IMR-90 (cell line): ENCODE measurements at regions not wholly inside any gene's neighbourhood (a gene's known extent, or its start where the extent isn't known, plus 50 kb on each side); places are given as distances from the start of the nearest gene placed in this dataset.

Experiments
- ATAC-seq: fragments of 200-7000 bp; cut with Tn5 transposase; 2 replicates; pipeline ENCODE4 v1.9.1; 2020; ENCODE audit warnings: low read depth, mild to moderate bottlenecking, moderate library complexity
- BruUV-seq: library from RNA; stranded (reverse); fragments of 400-500 nt; replicated peaks from 2 replicates; lab custom pipeline; 2021; lab: Mats Ljungman, UMichigan
- CTCF ChIA-PET: fragments of 300-600 bp; formaldehyde crosslinking; extraction: SDS; loops from one replicate; lab custom pipeline; 2021; ENCODE audit warnings: antibody characterized with exemption; lab: Yijun Ruan, JAX
- POLR2A ChIA-PET: fragments of 300-600 bp; sonication (Branson Sonifier 250); formaldehyde crosslinking; loops from one replicate; lab custom pipeline; 2022; ENCODE audit warnings: antibody characterized with exemption; ENCODE audit not compliant: unreplicated experiment; lab: Charles Lee
- DNase-seq: peaks from one replicate; pipeline ENCODE4 v3.0.0; 2013
- H2AFZ ChIP-seq: replicated peaks from 2 replicates; pipeline ENCODE3; 2013; ENCODE audit warnings: low read length, mild to moderate bottlenecking; ENCODE audit not compliant: poor library complexity
- H2AK5ac ChIP-seq: 2 replicates; pipeline ENCODE4 v1.6.1; 2013; ENCODE audit warnings: low read depth, low read length, inconsistent platforms
- H2AK9ac ChIP-seq: replicated peaks from 2 replicates; pipeline ENCODE3; 2013; ENCODE audit warnings: mild to moderate bottlenecking, low read depth, low read length, moderate library complexity; ENCODE audit not compliant: poor library complexity
- H2BK120ac ChIP-seq: 2 replicates; pipeline ENCODE4 v1.6.1; 2013; ENCODE audit warnings: low read depth, low read length, inconsistent platforms
- H2BK15ac ChIP-seq: 3 replicates; pipeline ENCODE4 v1.6.1; 2013; ENCODE audit warnings: low read depth, low read length, inconsistent platforms
- H2BK20ac ChIP-seq: 2 replicates; pipeline ENCODE4 v1.6.1; 2013; ENCODE audit warnings: low read depth, mild to moderate bottlenecking, inconsistent platforms, low read length, moderate library complexity
- H2BK5ac ChIP-seq: 2 replicates; pipeline ENCODE4 v1.6.1; 2013; ENCODE audit warnings: mild to moderate bottlenecking, low read depth, low read length, inconsistent platforms; ENCODE audit not compliant: poor library complexity, severe bottlenecking
- H3K14ac ChIP-seq: replicated peaks from 2 replicates; pipeline ENCODE4 v1.6.1; 2013; ENCODE audit warnings: low read depth, low read length, inconsistent platforms
- H3K18ac ChIP-seq: 2 replicates; pipeline ENCODE4 v1.6.1; 2013; ENCODE audit warnings: low read depth, low read length, control low read depth
- H3K23ac ChIP-seq: 2 replicates; pipeline ENCODE4 v1.6.1; 2013; ENCODE audit warnings: low read depth, low read length, inconsistent platforms
- H3K27ac ChIP-seq: 2 replicates; pipeline ENCODE4 v1.5.1; 2013; ENCODE audit warnings: mild to moderate bottlenecking, control low read depth, low read length; ENCODE audit not compliant: insufficient read depth
- H3K27me3 ChIP-seq: 2 replicates; pipeline ENCODE4 v1.6.1; 2013; ENCODE audit warnings: low read length; ENCODE audit not compliant: control insufficient read depth, insufficient read depth
- H3K36me3 ChIP-seq: 2 replicates; pipeline ENCODE4 v1.6.1; 2013; ENCODE audit warnings: low read length, mixed read lengths; ENCODE audit not compliant: control insufficient read depth, insufficient read depth
- H3K4ac ChIP-seq: 2 replicates; pipeline ENCODE4 v1.6.1; 2013; ENCODE audit warnings: low read depth, low read length, inconsistent platforms
- H3K4me1 ChIP-seq: 2 replicates; pipeline ENCODE4 v1.6.1; 2013; ENCODE audit warnings: low read length, mixed read lengths; ENCODE audit not compliant: control insufficient read depth, insufficient read depth
- H3K4me2 ChIP-seq: 2 replicates; pipeline ENCODE4 v1.6.1; 2013; ENCODE audit warnings: low read depth, mild to moderate bottlenecking, control low read depth, low read length, moderate library complexity
- H3K4me3 ChIP-seq: 2 replicates; pipeline ENCODE4 v1.5.1; 2013; ENCODE audit warnings: low read depth, mild to moderate bottlenecking, control low read depth, low read length, moderate library complexity; ENCODE audit not compliant: insufficient read depth
- H3K56ac ChIP-seq: 2 replicates; pipeline ENCODE4 v1.6.1; 2013; ENCODE audit warnings: low read length, inconsistent platforms; ENCODE audit not compliant: insufficient read depth; ENCODE audit errors: extremely low read depth
- H3K79me1 ChIP-seq, 2 experiments: 2 replicates each; pipeline ENCODE4 v1.6.1; 2013; ENCODE audit warnings: low read length in 2 of 2, inconsistent platforms in 1 of 2, low read depth in 1 of 2
- H3K9ac ChIP-seq: 2 replicates; pipeline ENCODE4 v1.6.1; 2013; ENCODE audit warnings: low read depth, low read length, control low read depth
- H3K9me1 ChIP-seq: 2 replicates; pipeline ENCODE4 v1.6.1; 2013; ENCODE audit warnings: low read length, inconsistent platforms; ENCODE audit not compliant: insufficient read depth
- H3K9me3 ChIP-seq: 2 replicates; pipeline ENCODE4 v1.6.1; 2013; ENCODE audit warnings: low read length; ENCODE audit not compliant: control insufficient read depth, insufficient read depth
- H4K20me1 ChIP-seq: 2 replicates; pipeline ENCODE4 v1.6.1; 2013; ENCODE audit warnings: low read length, inconsistent platforms; ENCODE audit not compliant: insufficient read depth
- H4K5ac ChIP-seq: 2 replicates; pipeline ENCODE4 v1.6.1; 2013; ENCODE audit warnings: mild to moderate bottlenecking, low read depth, low read length, control low read depth
- H4K8ac ChIP-seq, 2 experiments: 2 replicates each; pipeline ENCODE4 v1.6.1; 2013; ENCODE audit warnings: low read depth in 2 of 2, low read length in 2 of 2, control low read depth in 1 of 2, inconsistent platforms in 1 of 2
- H4K91ac ChIP-seq: 2 replicates; pipeline ENCODE4 v1.6.1; 2013; ENCODE audit warnings: low read depth, low read length, inconsistent platforms; ENCODE audit not compliant: insufficient read depth
- CEBPB ChIP-seq: IDR thresholded peaks from 2 replicates; pipeline ENCODE4 v1.6.1; 2012; ENCODE audit warnings: low read depth, low read length, improper control_type of control experiment
- CHD1 ChIP-seq: IDR thresholded peaks from 2 replicates; pipeline ENCODE4 v1.6.1; 2012; ENCODE audit warnings: low read depth, low read length, improper control_type of control experiment
- CTCF ChIP-seq: conservative IDR thresholded peaks from 2 replicates; pipeline ENCODE4 v1.5.1; 2012; ENCODE audit warnings: mild to moderate bottlenecking, low read depth, low read length, improper control_type of control experiment
- ELK1 ChIP-seq: fragments of 150-350 bp; IDR thresholded peaks from 2 replicates; pipeline ENCODE4 v1.6.1; 2016; ENCODE audit warnings: low read depth, mild to moderate bottlenecking, low read length, moderate library complexity, borderline replicate concordance
- FOS ChIP-seq: fragments of 150-350 bp; IDR thresholded peaks from 2 replicates; pipeline ENCODE4 v1.6.1; 2016; ENCODE audit warnings: low read depth, low read length
- MXI1 ChIP-seq: IDR thresholded peaks from 2 replicates; pipeline ENCODE4 v1.6.1; 2012; ENCODE audit warnings: low read depth, mild to moderate bottlenecking, low read length, moderate library complexity, borderline replicate concordance
- RCOR1 ChIP-seq: IDR thresholded peaks from 2 replicates; pipeline ENCODE4 v1.6.1; 2012; ENCODE audit warnings: mild to moderate bottlenecking, low read length, improper control_type of control experiment; ENCODE audit not compliant: insufficient replicate concordance
- SMC3 ChIP-seq: fragments of 150-350 bp; IDR thresholded peaks from 2 replicates; pipeline ENCODE4 v1.6.1; 2016; ENCODE audit warnings: low read depth, mild to moderate bottlenecking, antibody characterized with exemption, low read length, moderate library complexity
- USF2 ChIP-seq: fragments of 150-350 bp; IDR thresholded peaks from 2 replicates; pipeline ENCODE4 v1.6.1; 2017; ENCODE audit warnings: mild to moderate bottlenecking, antibody characterized with exemption, low read length, low read depth
- WGBS, 2 experiments: methylation state at CpG; one replicate each; pipeline versions ENCODE4 v1.1.5 to v1.1.7; 2013; ENCODE audit warnings: missing lambda C conversion rate in 2 of 2; ENCODE audit not compliant: insufficient read length in 1 of 2; ENCODE audit errors: extremely low coverage in 2 of 2; 5-methylcytosine and 5-hydroxymethylcytosine counted together
- dilution Hi-C: fragments of 300-500 bp; cut with HindIII; formaldehyde crosslinking; loops from one replicate; pipeline ENCODE4 v1.14.3; 2018; ENCODE audit warnings: low sequenced_read_pairs; ENCODE audit not compliant: unreplicated experiment
- in situ Hi-C: fragments of 300-500 bp; cut with MboI; formaldehyde crosslinking; loops from 3 replicates; pipeline ENCODE4 v1.14.3; 2019; ENCODE audit warnings: low sequenced_read_pairs, inconsistent platforms, mixed read lengths
- intact Hi-C: fragments of 100-400 bp; cut with micrococcal nuclease; formaldehyde crosslinking; loops from 2 replicates; pipeline ENCODE4 v1.10.0; 2022

- ChIA-PET POLR2A (no interaction called here), CTCF (no interaction called here)
- Histone ChIP-seq H3K4me3 (no peak overlapping the region), H4K91ac (no peak overlapping the region), H3K56ac (no peak overlapping the region), H2BK15ac (no peak overlapping the region), H2AK9ac (no peak overlapping the region), H2AK5ac (no peak overlapping the region), H3K27me3 (no peaks in the 10 kb centered on the region), H2BK120ac (no peak overlapping the region), H3K9me1 (no peaks in the 10 kb centered on the region), H3K4ac (no peak overlapping the region), H3K18ac (no peak overlapping the region), H4K20me1 (no peaks in the 10 kb centered on the region), H3K36me3 (no peaks in the 10 kb centered on the region), H3K4me1 (no peaks in the 10 kb centered on the region), H3K4me2 (no peak overlapping the region), H4K5ac (no peak overlapping the region), H3K23ac (no peak overlapping the region), H2BK5ac (no peak overlapping the region), H3K27ac (no peak overlapping the region), H2AFZ (no peak overlapping the region), H3K9ac (no peak overlapping the region), H3K9me3 (no peaks in the 10 kb centered on the region), H3K79me1 (no peaks in the 10 kb centered on the region), H3K14ac (no peak overlapping the region), H4K8ac (no peak overlapping the region), H2BK20ac (no peak overlapping the region)
- BruUV-seq, result no TSS peak
- dilution Hi-C loops (no loop called here), in situ Hi-C loops (no loop called here), intact Hi-C loops (no loop called here)
- 0 to 100% methylated on average over 1 of the region's 4 CpGs for whole genome bisulfite sequencing, 2 experiments
- TF ChIP-seq SMC3 (no peak), CTCF (no peak), RCOR1 (no peak), CHD1 (no peak), ELK1 (no peak), FOS (no peak), CEBPB (no peak), USF2 (no peak), MXI1 (no peak)
- ATAC-seq, result no peak
- no peak for DNase-seq
These were observed 70.2 kb upstream of the FSHR start for GRCh38 chr2:49224426-49225010.
